NCI-H2081 treated with DMSO at 0.1 percent for 48 hours (cell line): ENCODE measurements at regions not wholly inside any gene's neighbourhood (a gene's known extent, or its start where the extent isn't known, plus 50 kb on each side); places are given as distances from the start of the nearest gene placed in this dataset.

Experiments
- DNase-seq: peaks from one replicate; lab custom pipeline; 2025; lab: John Stamatoyannopoulos, UW

DNA sequence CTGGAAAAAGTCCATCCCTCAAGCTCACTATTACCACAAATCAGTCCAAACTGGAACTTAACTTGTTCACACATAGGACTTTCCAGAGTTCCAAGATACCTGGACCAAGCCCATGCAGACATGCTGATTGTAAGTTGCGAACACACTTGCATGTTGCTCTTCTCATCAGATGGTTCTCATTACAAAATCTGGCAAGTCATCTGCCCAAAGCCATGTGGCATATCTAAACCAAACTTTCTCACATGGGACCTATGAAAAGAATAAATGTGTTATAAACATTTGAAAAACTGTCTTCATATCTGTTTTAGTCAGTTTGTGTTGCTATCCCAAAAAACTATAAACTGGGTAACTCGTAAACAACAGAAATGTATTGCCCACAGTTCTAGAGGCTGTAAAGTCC, 58.8 kb upstream of the MKLN1 start:
- DNase-seq: no peak

DNA sequence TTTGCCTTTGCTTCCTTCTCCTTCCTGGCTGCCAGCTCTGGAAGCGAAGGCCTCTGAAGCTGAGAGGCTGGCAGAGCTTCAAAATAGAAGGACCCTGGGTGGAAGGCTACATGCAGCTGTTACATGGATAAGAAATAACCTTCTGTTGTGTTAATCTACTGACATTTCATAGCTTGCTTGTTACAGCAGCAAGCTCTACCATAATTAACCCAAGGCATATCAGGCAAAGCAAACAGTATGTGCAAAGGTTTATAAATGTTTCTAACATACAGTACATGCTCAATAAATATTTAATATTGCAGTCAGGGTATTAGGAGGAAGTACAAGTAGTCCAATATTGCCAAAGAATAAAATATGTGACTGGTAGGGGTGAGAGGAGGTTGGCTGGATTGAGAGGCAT, 55.6 kb upstream of the MKLN1 start:
- DNase-seq: no peak

DNA sequence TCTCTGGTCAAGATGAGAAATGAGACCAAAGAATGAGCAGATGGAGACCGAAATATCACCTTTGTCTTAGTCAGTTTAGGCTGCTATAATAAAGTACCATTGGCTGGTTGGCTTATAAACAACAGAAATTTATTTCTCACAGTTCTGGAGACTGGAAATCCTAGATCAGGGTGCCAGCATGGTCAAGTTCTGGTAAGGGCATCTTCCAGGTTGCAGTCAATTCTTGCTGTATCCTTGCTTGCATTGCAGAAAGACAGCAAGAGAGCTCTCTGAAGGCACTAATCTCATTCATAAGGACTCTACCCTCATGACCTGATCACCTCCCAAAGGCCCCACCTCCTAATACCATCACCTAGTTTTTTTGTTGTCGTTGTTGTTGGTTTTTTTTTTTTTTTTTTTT, 52.7 kb upstream of the MKLN1 start:
- no peak for DNase-seq

DNA sequence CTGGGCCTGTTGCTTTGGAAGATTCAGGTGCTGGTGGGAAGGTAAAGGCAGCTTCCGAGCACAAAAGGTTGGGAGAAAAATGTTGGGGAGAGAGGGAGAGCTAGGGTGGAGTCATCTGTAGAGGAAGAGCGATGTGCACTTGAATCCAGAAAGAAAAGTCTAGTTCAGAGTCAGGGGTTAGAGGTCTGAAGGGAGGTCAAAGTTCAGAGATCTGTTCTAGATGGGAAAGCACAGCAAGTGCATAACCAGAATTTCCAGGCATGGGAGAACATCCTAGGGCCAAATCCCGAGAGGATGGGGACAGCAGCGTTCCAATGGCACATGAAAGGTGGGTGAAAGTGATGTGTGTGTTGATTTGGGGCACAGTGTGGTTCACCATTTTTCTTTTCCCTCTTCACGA, 51.5 kb upstream of the MKLN1 start:
- DNase-seq: no peak

DNA sequence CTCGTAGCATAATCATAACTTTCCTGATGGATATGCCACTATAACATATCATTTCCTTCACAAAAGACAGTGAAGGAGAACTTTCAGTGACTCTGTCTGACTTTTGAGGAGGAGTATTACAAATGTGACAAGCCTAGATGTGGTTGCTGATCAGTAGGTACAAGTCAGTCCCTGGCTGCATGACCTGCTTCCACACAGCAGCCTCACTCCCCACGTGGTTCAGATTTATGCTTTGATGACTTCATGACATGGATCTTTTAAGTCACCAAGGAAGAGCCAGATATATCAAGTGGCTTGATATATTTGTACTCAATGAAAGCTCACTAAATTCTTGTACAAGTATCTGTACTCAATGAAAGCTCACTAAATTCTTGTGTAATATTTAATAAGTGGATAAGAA, 50.9 kb upstream of the MKLN1 start:
- no peak for DNase-seq
